Stimulated activated naive CD8-positive, alpha-beta T cell treated with anti-CD3 and anti-CD28 coated beads, Interleukin-15, Interleukin-2, amounts not matched to agents 100 ng/mL and 50 ng/mL, for 24 hours (primary cell): ENCODE measurements at regions not wholly inside any gene's neighbourhood (a gene's known extent, or its start where the extent isn't known, plus 50 kb on each side); places are given as distances from the start of the nearest gene placed in this dataset.

ENCODE experiments used
- H3K27ac Mint-ChIP-seq: one replicate; pipeline ENCODE4 v1.8.0; 2021; ENCODE audit warnings: mild to moderate bottlenecking, mixed read lengths
- H3K27me3 Mint-ChIP-seq: one replicate; pipeline ENCODE4 v1.8.0; 2021; ENCODE audit warnings: mixed read lengths
- H3K36me3 Mint-ChIP-seq: one replicate; pipeline ENCODE4 v1.8.0; 2021; ENCODE audit warnings: low read depth, mixed read lengths
- H3K4me1 Mint-ChIP-seq: one replicate; pipeline ENCODE4 v1.8.0; 2021; ENCODE audit warnings: low read depth, mixed read lengths
- H3K4me3 Mint-ChIP-seq: one replicate; pipeline ENCODE4 v1.8.0; 2021; ENCODE audit warnings: mild to moderate bottlenecking, mixed read lengths
- H3K9me3 Mint-ChIP-seq: one replicate; pipeline ENCODE4 v1.8.0; 2021; ENCODE audit warnings: mixed read lengths

GRCh38 chr2:196331851-196332250 lies 160.5 kb upstream of the STK17B start:
- no peak overlapping the region for H3K27ac Mint-ChIP-seq
- peaks cover 18% of the 10 kb centered on the region for H3K4me1 Mint-ChIP-seq
- no peaks in the 10 kb centered on the region for H3K27me3 Mint-ChIP-seq
- H3K4me3 Mint-ChIP-seq = no peak overlapping the region
- H3K9me3 Mint-ChIP-seq = no peaks in the 10 kb centered on the region
- H3K36me3 Mint-ChIP-seq = no peaks in the 10 kb centered on the region

- H3K27me3 Mint-ChIP-seq = no peaks in the 10 kb centered on the region
- no peaks in the 10 kb centered on the region for H3K36me3 Mint-ChIP-seq
- H3K4me1 Mint-ChIP-seq = peaks cover 22% of the 10 kb centered on the region
- H3K4me3 Mint-ChIP-seq = no peak overlapping the region
- no peak overlapping the region for H3K27ac Mint-ChIP-seq
- H3K9me3 Mint-ChIP-seq = no peaks in the 10 kb centered on the region
Observed at GRCh38 chr2:196333397-196333796, 162.0 kb upstream of the STK17B start.

DNA sequence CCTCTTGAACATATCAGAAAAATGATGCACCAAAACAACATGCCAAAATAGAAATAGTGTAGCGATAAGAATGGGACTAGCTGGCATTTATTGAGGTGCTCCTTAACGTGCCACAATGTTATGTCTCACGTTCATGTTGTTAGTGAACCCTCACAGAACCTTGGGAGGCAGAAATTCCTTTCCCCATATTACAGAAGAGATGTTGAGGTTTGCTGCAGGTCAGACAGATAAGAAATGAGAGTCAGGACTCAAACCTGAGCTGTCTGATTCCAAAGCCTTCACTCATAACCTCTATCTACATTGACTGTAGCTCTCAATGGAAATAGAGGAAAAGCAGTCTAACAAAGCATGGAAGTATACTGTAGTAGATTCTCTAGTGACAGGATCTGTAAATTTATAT lies 163.3 kb upstream of the STK17B start:
- no peak overlapping the region for H3K27ac Mint-ChIP-seq
- no peaks in the 10 kb centered on the region for H3K27me3 Mint-ChIP-seq
- no peaks in the 10 kb centered on the region for H3K36me3 Mint-ChIP-seq
- H3K4me1 Mint-ChIP-seq = peaks cover 22% of the 10 kb centered on the region
- no peaks in the 10 kb centered on the region for H3K9me3 Mint-ChIP-seq
- H3K4me3 Mint-ChIP-seq = no peak overlapping the region

- H3K4me3 Mint-ChIP-seq = no peak overlapping the region
- H3K4me1 Mint-ChIP-seq = peaks cover 22% of the 10 kb centered on the region
- no peak overlapping the region for H3K27ac Mint-ChIP-seq
- H3K36me3 Mint-ChIP-seq = no peaks in the 10 kb centered on the region
- no peaks in the 10 kb centered on the region for H3K9me3 Mint-ChIP-seq
- H3K27me3 Mint-ChIP-seq = no peaks in the 10 kb centered on the region
Observed at GRCh38 chr2:196335221-196335634, 163.8 kb upstream of the STK17B start.

GRCh38 chr2:196336207-196336606 lies 164.8 kb upstream of the STK17B start:
- Mint-ChIP-seq H3K27ac (no peak overlapping the region), H3K36me3 (no peaks in the 10 kb centered on the region), H3K9me3 (no peaks in the 10 kb centered on the region), H3K4me1 (peaks cover 22% of the 10 kb centered on the region), H3K4me3 (no peak overlapping the region), H3K27me3 (no peaks in the 10 kb centered on the region)

DNA sequence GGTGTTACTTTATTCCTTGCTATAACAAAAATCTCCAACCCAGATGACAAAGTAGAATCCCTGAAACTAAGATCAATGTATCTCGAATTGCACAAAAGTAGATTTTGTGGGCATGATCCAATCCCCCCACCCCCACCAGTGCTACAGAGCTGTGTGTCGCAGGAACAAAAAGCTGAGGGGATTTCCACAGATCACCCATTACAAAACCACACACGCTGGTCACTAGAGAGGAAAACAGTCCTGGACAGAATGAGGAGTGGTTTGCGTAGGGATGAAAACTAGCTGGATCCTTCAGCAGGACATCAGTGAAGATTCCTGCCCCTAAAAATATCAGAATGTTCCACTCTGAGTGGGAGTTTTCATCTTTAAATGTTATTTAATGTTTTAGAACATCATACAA lies 165.3 kb upstream of the STK17B start:
- H3K4me3 Mint-ChIP-seq = no peak overlapping the region
- no peaks in the 10 kb centered on the region for H3K27me3 Mint-ChIP-seq
- no peaks in the 10 kb centered on the region for H3K9me3 Mint-ChIP-seq
- peaks cover 21% of the 10 kb centered on the region for H3K4me1 Mint-ChIP-seq
- H3K36me3 Mint-ChIP-seq = no peaks in the 10 kb centered on the region
- H3K27ac Mint-ChIP-seq = no peak overlapping the region

DNA sequence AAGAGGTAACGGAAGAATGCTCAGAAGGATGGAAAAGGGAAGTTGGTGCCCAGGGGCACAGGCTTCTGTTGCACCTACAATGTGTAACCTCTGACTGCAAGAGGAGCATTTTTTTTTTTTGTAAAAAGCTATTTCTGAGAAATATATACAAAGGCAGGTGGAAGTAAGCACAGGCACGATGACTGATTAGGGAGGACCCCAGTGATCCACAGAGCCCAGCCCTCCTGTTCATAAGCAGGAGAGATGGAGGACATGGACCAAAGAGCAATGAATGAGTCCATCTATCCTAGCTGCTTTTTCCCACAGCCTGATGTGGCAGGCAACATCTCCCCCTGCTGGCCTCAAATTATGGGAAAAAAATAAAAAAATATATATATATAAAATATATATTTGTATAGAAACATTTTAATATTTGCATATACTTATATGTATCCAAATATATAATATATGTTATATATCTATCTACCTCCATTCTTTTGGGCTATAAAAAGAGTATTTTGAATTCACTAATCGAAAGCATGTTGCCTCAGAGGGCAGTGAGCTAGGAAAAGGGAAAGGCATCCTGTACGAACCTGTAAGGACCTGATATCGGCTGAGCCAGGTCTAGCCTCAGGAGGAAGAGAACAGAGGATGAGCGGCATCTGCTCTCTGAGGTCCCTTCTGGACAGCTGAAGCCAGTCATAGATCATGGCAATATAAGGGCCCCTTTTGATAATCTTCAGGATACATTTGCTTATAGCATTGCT lies 166.0 kb upstream of the STK17B start:
- Mint-ChIP-seq H3K4me1 (peaks cover 16% of the 10 kb centered on the region), H3K27ac (no peak overlapping the region), H3K9me3 (no peaks in the 10 kb centered on the region), H3K4me3 (no peak overlapping the region), H3K36me3 (no peaks in the 10 kb centered on the region), H3K27me3 (no peaks in the 10 kb centered on the region)

DNA sequence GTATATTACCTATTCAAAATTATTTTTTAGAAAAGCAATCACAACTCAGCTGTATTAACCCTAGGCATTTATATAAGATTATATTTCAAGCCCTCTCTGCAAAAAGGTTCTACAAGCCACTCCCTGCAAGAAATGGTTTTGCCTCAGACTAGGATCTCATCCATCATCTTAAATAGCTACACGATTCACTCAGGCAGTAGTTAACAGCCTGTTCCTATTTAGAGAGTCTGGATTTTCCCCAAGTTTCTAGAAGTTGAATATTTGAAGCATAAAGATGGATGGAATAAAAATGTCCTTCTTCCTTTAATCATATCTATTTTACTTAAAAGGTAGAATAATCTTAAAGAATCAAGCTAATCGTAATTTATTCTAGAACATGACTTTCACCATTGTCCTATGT lies 167.1 kb upstream of the STK17B start:
- Mint-ChIP-seq H3K4me3 (no peak overlapping the region), H3K27ac (no peak overlapping the region), H3K4me1 (peaks cover 16% of the 10 kb centered on the region), H3K27me3 (no peaks in the 10 kb centered on the region), H3K36me3 (no peaks in the 10 kb centered on the region), H3K9me3 (no peaks in the 10 kb centered on the region)

- Mint-ChIP-seq H3K4me3 (no peak overlapping the region), H3K27me3 (no peaks in the 10 kb centered on the region), H3K27ac (no peak overlapping the region), H3K36me3 (no peaks in the 10 kb centered on the region), H3K9me3 (no peaks in the 10 kb centered on the region), H3K4me1 (peaks cover 9% of the 10 kb centered on the region)
Observed at GRCh38 chr2:196341277-196341841, 170.0 kb upstream of the STK17B start.

GRCh38 chr2:196344397-196344796 lies 173.0 kb upstream of the STK17B start:
- Mint-ChIP-seq H3K9me3 (no peaks in the 10 kb centered on the region), H3K36me3 (no peaks in the 10 kb centered on the region), H3K27me3 (no peaks in the 10 kb centered on the region), H3K27ac (no peak overlapping the region), H3K4me1 (no peaks in the 10 kb centered on the region), H3K4me3 (no peak overlapping the region)

DNA sequence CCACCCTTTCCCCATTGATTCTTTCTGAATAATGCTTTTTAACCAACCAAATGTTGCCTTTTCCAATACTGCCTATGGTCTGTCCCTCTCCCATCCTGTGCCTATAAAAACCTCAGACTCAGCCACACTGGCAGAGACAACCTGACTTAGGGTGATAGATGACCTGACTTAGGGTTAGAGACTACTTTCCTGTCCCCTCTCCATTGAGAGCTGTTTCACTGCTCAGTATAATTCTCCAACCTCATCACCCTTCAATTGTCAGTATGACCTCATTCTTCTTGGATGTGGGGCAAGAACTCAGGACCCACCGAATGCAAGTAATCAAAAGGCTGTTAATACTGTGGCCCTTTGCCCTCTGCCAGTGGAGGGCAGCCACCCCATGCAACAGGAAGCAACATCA lies 182.3 kb upstream of the STK17B start:
- Mint-ChIP-seq H3K4me1 (no peaks in the 10 kb centered on the region), H3K4me3 (no peak overlapping the region), H3K9me3 (peaks cover 8% of the 10 kb centered on the region), H3K27ac (no peak overlapping the region), H3K36me3 (no peaks in the 10 kb centered on the region), H3K27me3 (no peaks in the 10 kb centered on the region)

DNA sequence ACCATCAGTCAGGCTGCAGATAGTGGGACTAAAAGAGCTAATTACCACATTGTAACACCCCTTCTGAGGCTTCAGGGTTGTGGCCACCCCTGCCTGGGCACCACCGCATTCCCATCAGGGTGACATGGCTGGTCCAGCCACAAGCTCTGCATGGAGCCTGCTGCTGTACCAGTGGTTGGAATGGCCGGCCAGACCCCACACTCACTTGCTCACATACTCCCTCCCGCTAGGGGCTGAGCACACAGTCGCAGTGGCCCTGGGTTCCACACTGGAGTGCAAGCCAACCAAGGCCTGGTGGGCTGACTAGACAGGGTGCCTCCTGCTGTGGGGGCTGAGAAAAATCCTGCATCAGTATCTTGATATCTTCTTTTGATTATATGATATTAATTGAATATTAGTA lies 182.8 kb upstream of the STK17B start:
- H3K4me1 Mint-ChIP-seq = no peaks in the 10 kb centered on the region
- peaks cover 8% of the 10 kb centered on the region for H3K9me3 Mint-ChIP-seq
- no peak overlapping the region for H3K27ac Mint-ChIP-seq
- no peaks in the 10 kb centered on the region for H3K27me3 Mint-ChIP-seq
- no peaks in the 10 kb centered on the region for H3K36me3 Mint-ChIP-seq
- H3K4me3 Mint-ChIP-seq = no peak overlapping the region

GRCh38 chr2:196356332-196356731 lies 185.0 kb upstream of the STK17B start:
- no peaks in the 10 kb centered on the region for H3K27me3 Mint-ChIP-seq
- H3K4me1 Mint-ChIP-seq = no peaks in the 10 kb centered on the region
- no peak overlapping the region for H3K4me3 Mint-ChIP-seq
- no peaks in the 10 kb centered on the region for H3K36me3 Mint-ChIP-seq
- H3K9me3 Mint-ChIP-seq = peaks cover 8% of the 10 kb centered on the region
- no peak overlapping the region for H3K27ac Mint-ChIP-seq

DNA sequence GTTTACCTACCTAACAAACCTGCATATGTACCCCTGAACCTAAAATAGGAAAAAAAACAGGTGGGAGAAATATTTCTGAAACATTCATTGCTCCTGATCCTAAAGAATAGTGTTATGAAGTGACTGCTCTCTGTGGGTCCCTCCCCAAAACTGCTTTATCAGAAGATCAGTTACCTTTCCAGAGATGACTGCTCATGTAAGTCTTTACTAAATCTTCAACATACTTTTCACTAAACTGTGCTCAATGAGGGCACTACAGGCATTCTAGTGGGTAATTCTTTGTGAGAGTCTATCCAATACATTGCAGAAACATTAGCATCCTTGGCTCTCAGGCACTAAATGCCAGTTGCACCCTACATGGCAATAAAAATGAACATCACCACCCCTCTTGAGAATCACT lies 189.3 kb upstream of the STK17B start:
- peaks cover 3% of the 10 kb centered on the region for H3K4me1 Mint-ChIP-seq
- H3K27me3 Mint-ChIP-seq = no peaks in the 10 kb centered on the region
- no peak overlapping the region for H3K4me3 Mint-ChIP-seq
- no peaks in the 10 kb centered on the region for H3K9me3 Mint-ChIP-seq
- H3K27ac Mint-ChIP-seq = no peak overlapping the region
- H3K36me3 Mint-ChIP-seq = no peaks in the 10 kb centered on the region

DNA sequence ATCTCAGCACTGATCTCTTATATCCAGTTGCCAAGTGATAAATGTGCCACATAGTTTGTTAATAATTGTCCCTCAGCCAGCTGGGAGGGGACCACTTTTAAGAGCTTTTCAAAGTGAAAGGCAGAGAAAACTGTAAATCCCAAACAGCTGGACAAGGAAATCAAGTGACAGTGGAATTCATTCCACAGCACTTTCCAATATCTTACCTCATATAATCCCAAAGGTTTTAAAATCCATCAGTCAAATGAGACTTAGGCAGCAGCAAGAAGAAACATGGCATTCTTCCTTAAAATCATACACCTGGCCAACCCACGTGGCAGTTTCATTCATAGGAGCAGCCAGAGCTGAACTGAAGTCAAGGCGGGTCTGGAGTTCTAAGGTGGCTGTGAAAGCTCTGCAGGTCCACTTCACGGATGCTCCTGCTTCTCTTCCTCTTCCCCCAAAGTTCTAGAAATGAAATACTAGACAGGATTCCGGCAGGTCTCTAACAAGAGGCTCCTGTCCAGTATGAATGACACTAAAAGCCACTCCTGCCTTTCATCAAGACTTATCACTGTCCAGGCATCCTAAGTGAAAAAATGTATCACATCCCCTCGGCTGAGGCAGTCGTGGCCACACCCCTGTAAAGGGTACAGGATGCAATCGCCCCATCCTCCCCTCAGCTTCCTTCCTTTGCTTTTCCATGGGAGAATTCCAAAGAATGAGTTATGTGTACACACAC lies 190.4 kb upstream of the STK17B start:
- Mint-ChIP-seq H3K4me3 (no peak overlapping the region), H3K4me1 (peaks cover 7% of the 10 kb centered on the region), H3K36me3 (no peaks in the 10 kb centered on the region), H3K9me3 (no peaks in the 10 kb centered on the region), H3K27me3 (no peaks in the 10 kb centered on the region), H3K27ac (no peak overlapping the region)
